Endothelial cell (in vitro differentiated cells): ENCODE measurements at regions not wholly inside any gene's neighbourhood (a gene's known extent, or its start where the extent isn't known, plus 50 kb on each side); places are given as distances from the start of the nearest gene placed in this dataset.

ENCODE experiments used
- DNase-seq: peaks from one replicate; pipeline ENCODE4 v3.0.0; 2021; ENCODE audit warnings: low spot score
- H3K27ac Mint-ChIP-seq: one replicate; pipeline ENCODE4 v1.8.0; 2021; ENCODE audit warnings: mixed read lengths, inconsistent platforms; ENCODE audit not compliant: unreplicated experiment
- H3K27me3 Mint-ChIP-seq: one replicate; pipeline ENCODE4 v1.8.0; 2021; ENCODE audit warnings: mild to moderate bottlenecking, moderate library complexity, mixed read lengths, inconsistent platforms; ENCODE audit not compliant: unreplicated experiment
- H3K36me3 Mint-ChIP-seq: one replicate; pipeline ENCODE4 v1.8.0; 2021; ENCODE audit warnings: mild to moderate bottlenecking, low read depth, mixed read lengths, inconsistent platforms; ENCODE audit not compliant: unreplicated experiment
- H3K4me1 Mint-ChIP-seq: one replicate; pipeline ENCODE4 v1.8.0; 2021; ENCODE audit warnings: mild to moderate bottlenecking, mixed read lengths, inconsistent platforms; ENCODE audit not compliant: unreplicated experiment
- H3K4me3 Mint-ChIP-seq: one replicate; pipeline ENCODE4 v1.8.0; 2021; ENCODE audit warnings: mild to moderate bottlenecking, mixed read lengths, inconsistent platforms; ENCODE audit not compliant: unreplicated experiment
- H3K9me3 Mint-ChIP-seq: one replicate; pipeline ENCODE4 v1.8.0; 2021; ENCODE audit warnings: mixed read lengths, inconsistent platforms; ENCODE audit not compliant: unreplicated experiment
- TF ChIP-seq, protein P1 (sequence below): fragments of 200-600 bp; sonication (generic); IDR thresholded peaks from one replicate; pipeline ENCODE4 v1.5.0; 2021; ENCODE audit warnings: antibody characterized with exemption; ENCODE audit not compliant: unreplicated experiment

GRCh38 chr17:69630056-69630635, 215.6 kb downstream of the MAP2K6 start:
- no peaks in the 10 kb centered on the region for H3K4me1 Mint-ChIP-seq
- H3K4me3 Mint-ChIP-seq: no peak overlapping the region
- H3K9me3 Mint-ChIP-seq: peaks cover 4% of the 10 kb centered on the region
- H3K27ac Mint-ChIP-seq: no peak overlapping the region
- TF ChIP-seq, protein P1, sequence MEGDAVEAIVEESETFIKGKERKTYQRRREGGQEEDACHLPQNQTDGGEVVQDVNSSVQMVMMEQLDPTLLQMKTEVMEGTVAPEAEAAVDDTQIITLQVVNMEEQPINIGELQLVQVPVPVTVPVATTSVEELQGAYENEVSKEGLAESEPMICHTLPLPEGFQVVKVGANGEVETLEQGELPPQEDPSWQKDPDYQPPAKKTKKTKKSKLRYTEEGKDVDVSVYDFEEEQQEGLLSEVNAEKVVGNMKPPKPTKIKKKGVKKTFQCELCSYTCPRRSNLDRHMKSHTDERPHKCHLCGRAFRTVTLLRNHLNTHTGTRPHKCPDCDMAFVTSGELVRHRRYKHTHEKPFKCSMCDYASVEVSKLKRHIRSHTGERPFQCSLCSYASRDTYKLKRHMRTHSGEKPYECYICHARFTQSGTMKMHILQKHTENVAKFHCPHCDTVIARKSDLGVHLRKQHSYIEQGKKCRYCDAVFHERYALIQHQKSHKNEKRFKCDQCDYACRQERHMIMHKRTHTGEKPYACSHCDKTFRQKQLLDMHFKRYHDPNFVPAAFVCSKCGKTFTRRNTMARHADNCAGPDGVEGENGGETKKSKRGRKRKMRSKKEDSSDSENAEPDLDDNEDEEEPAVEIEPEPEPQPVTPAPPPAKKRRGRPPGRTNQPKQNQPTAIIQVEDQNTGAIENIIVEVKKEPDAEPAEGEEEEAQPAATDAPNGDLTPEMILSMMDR: no peak
- DNase-seq: no peak
- peaks cover 25% of the 10 kb centered on the region for H3K36me3 Mint-ChIP-seq
- H3K27me3 Mint-ChIP-seq: no peaks in the 10 kb centered on the region

- H3K36me3 Mint-ChIP-seq: peaks cover 15% of the 10 kb centered on the region
- H3K9me3 Mint-ChIP-seq: peaks cover 4% of the 10 kb centered on the region
- no peak overlapping the region for H3K4me3 Mint-ChIP-seq
- H3K27me3 Mint-ChIP-seq: no peaks in the 10 kb centered on the region
- TF ChIP-seq, protein P1: no peak
- H3K4me1 Mint-ChIP-seq: no peaks in the 10 kb centered on the region
- no peak for DNase-seq
- no peak overlapping the region for H3K27ac Mint-ChIP-seq
Observed at GRCh38 chr17:69634844-69635243, 220.3 kb downstream of the MAP2K6 start.

- Mint-ChIP-seq H3K27me3 (no peaks in the 10 kb centered on the region), H3K27ac (no peak overlapping the region), H3K4me3 (no peak overlapping the region), H3K9me3 (no peaks in the 10 kb centered on the region), H3K4me1 (no peaks in the 10 kb centered on the region), H3K36me3 (no peaks in the 10 kb centered on the region)
- no peak for DNase-seq
- TF ChIP-seq, protein P1: no peak
Observed at GRCh38 chr17:69637446-69638156, 223.1 kb downstream of the MAP2K6 start.

GRCh38 chr17:69639096-69639495, 224.6 kb downstream of the MAP2K6 start:
- TF ChIP-seq, protein P1: no peak
- H3K9me3 Mint-ChIP-seq: no peaks in the 10 kb centered on the region
- H3K36me3 Mint-ChIP-seq: no peaks in the 10 kb centered on the region

GRCh38 chr17:69640073-69640472, 225.6 kb downstream of the MAP2K6 start:
- H3K27ac Mint-ChIP-seq: no peak overlapping the region

More at GRCh38 chr17:69639096-69639495, 224.6 kb downstream of the MAP2K6 start:
- Mint-ChIP-seq H3K27me3 (no peaks in the 10 kb centered on the region), H3K4me3 (no peak overlapping the region), H3K4me1 (no peaks in the 10 kb centered on the region), H3K27ac (no peak overlapping the region)
- DNase-seq: no peak

More at GRCh38 chr17:69640073-69640472, 225.6 kb downstream of the MAP2K6 start:
- TF ChIP-seq, protein P1: no peak
- H3K27me3 Mint-ChIP-seq: no peaks in the 10 kb centered on the region
- H3K4me3 Mint-ChIP-seq: no peak overlapping the region
- DNase-seq: no peak
- H3K9me3 Mint-ChIP-seq: no peaks in the 10 kb centered on the region
- H3K36me3 Mint-ChIP-seq: no peaks in the 10 kb centered on the region
- no peaks in the 10 kb centered on the region for H3K4me1 Mint-ChIP-seq
